Loucy (cell line): ENCODE measurements at regions not wholly inside any gene's neighbourhood (a gene's known extent, or its start where the extent isn't known, plus 50 kb on each side); places are given as distances from the start of the nearest gene placed in this dataset.

ENCODE experiments used
- H2AFZ ChIP-seq: fragments of 200-600 bp; sonication (generic); 2 replicates; pipeline ENCODE4 v1.6.0; 2016; ENCODE audit warnings: antibody characterized with exemption, mild to moderate bottlenecking, low read length, moderate library complexity
- H3F3A ChIP-seq: fragments of 200-600 bp; 2 replicates; pipeline ENCODE4 v1.6.0; 2016; ENCODE audit warnings: antibody characterized with exemption, low read depth, mild to moderate bottlenecking
- H3K27me3 ChIP-seq: fragments of 200-600 bp; sonication (generic); 2 replicates; pipeline ENCODE4 v1.6.1; 2014; ENCODE audit warnings: low read length, mild to moderate bottlenecking; ENCODE audit not compliant: insufficient read depth, poor library complexity, severe bottlenecking
- H3K36me3 ChIP-seq: fragments of 200-600 bp; sonication (generic); 2 replicates; pipeline ENCODE4 v1.6.1; 2016; ENCODE audit warnings: low read length; ENCODE audit not compliant: insufficient read depth
- H3K4me1 ChIP-seq: fragments of 200-600 bp; sonication (generic); 2 replicates; pipeline ENCODE4 v1.5.1; 2014; ENCODE audit warnings: low read length, mild to moderate bottlenecking; ENCODE audit not compliant: insufficient read depth, poor library complexity, severe bottlenecking
- H3K4me2 ChIP-seq: fragments of 200-600 bp; sonication (generic); 2 replicates; pipeline ENCODE4 v1.6.0; 2014; ENCODE audit warnings: antibody characterized with exemption, low read length, low read depth, mild to moderate bottlenecking; ENCODE audit not compliant: poor library complexity, severe bottlenecking
- H3K4me3 ChIP-seq: fragments of 200-600 bp; sonication (generic); 2 replicates; pipeline ENCODE4 v1.5.1; 2014; ENCODE audit warnings: low read length, mild to moderate bottlenecking, mixed read lengths; ENCODE audit not compliant: poor library complexity, severe bottlenecking
- H3K79me2 ChIP-seq: fragments of 200-600 bp; sonication (generic); 2 replicates; pipeline ENCODE4 v1.6.1; 2014; ENCODE audit warnings: low read length; ENCODE audit not compliant: insufficient read depth
- H3K9ac ChIP-seq: fragments of 200-600 bp; sonication (generic); 2 replicates; pipeline ENCODE4 v1.6.0; 2014; ENCODE audit warnings: mild to moderate bottlenecking, low read depth, low read length, moderate library complexity; ENCODE audit not compliant: poor library complexity, severe bottlenecking
- H3K9me2 ChIP-seq: fragments of 200-600 bp; sonication (generic); replicated peaks from 2 replicates; pipeline ENCODE4 v1.6.1; 2016; ENCODE audit warnings: low read depth, low read length, mixed read lengths
- H3K9me3 ChIP-seq: fragments of 200-600 bp; sonication (generic); 2 replicates; pipeline ENCODE4 v1.6.1; 2014; ENCODE audit warnings: mild to moderate bottlenecking, antibody characterized with exemption, low read length, low read depth; ENCODE audit not compliant: insufficient read depth
- H4K20me1 ChIP-seq: fragments of 200-600 bp; sonication (generic); 2 replicates; pipeline ENCODE4 v1.6.0; 2014; ENCODE audit warnings: antibody characterized with exemption, low read length, mild to moderate bottlenecking; ENCODE audit not compliant: insufficient read depth, poor library complexity, severe bottlenecking
- EZH2phosphoT487 ChIP-seq: fragments of 200-600 bp; IDR thresholded peaks from 2 replicates; pipeline ENCODE4 v1.6.1; 2018; ENCODE audit warnings: antibody characterized with exemption, mild to moderate bottlenecking, moderate library complexity, borderline replicate concordance
- TF ChIP-seq, protein P1 (sequence below): fragments of 200-600 bp; sonication (generic); conservative IDR thresholded peaks from 2 replicates; pipeline ENCODE4 v1.5.1; 2014; ENCODE audit warnings: mild to moderate bottlenecking, antibody characterized with exemption, low read length

DNA sequence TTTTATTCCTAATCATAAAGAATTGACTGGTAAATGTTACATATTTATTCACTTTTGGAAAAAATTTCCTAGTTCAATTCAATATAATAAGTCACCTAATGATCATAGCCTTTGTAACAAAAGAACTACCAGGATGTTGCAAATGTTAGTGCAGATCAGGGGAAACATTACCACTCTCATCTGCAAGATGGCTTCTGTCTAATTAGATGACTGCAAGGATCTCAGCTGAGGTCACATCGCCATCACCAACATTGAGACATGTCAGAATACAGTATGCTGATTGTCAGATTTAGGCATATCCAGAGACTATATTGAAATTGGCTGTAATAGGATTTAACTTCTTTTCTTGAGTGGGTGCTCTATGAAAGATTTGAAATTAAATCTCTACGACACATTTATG lies 431.4 kb upstream of the AGTR1 start:
- Histone ChIP-seq H3K9ac (no peak overlapping the region), H3K79me2 (no peaks in the 10 kb centered on the region), H3K4me3 (no peak overlapping the region), H4K20me1 (no peaks in the 10 kb centered on the region), H3K9me2 (no peaks in the 10 kb centered on the region), H3K9me3 (no peaks in the 10 kb centered on the region), H2AFZ (no peak overlapping the region), H3K4me2 (no peak overlapping the region), H3K27me3 (no peaks in the 10 kb centered on the region), H3K36me3 (no peaks in the 10 kb centered on the region), H3F3A (no peaks in the 10 kb centered on the region), H3K4me1 (no peaks in the 10 kb centered on the region)
- TF ChIP-seq, protein P1, sequence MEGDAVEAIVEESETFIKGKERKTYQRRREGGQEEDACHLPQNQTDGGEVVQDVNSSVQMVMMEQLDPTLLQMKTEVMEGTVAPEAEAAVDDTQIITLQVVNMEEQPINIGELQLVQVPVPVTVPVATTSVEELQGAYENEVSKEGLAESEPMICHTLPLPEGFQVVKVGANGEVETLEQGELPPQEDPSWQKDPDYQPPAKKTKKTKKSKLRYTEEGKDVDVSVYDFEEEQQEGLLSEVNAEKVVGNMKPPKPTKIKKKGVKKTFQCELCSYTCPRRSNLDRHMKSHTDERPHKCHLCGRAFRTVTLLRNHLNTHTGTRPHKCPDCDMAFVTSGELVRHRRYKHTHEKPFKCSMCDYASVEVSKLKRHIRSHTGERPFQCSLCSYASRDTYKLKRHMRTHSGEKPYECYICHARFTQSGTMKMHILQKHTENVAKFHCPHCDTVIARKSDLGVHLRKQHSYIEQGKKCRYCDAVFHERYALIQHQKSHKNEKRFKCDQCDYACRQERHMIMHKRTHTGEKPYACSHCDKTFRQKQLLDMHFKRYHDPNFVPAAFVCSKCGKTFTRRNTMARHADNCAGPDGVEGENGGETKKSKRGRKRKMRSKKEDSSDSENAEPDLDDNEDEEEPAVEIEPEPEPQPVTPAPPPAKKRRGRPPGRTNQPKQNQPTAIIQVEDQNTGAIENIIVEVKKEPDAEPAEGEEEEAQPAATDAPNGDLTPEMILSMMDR, result no peak
- no peak for TF ChIP-seq EZH2phosphoT487

DNA sequence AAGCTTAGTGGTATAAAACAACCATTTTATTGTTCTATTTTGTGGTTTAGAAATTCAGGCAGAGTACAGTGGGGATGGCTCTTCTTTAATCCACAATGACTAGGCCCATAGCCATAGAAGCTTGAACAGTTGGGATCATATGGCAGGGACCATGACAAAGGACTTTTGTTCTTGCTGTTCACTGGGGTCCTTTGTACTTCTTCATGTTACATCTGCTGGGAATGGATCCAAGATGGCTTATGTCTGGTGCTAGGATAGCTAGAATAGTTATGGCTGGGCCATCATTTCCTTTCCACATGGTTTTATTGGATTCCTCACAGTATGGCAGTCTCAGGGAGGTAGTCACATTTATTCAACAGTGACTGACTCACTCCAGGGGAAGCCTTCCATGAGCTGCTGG lies 427.9 kb upstream of the AGTR1 start:
- Histone ChIP-seq H4K20me1 (no peaks in the 10 kb centered on the region), H3K79me2 (no peaks in the 10 kb centered on the region), H3F3A (no peaks in the 10 kb centered on the region), H3K4me3 (no peak overlapping the region), H2AFZ (no peak overlapping the region), H3K9ac (no peak overlapping the region), H3K4me1 (no peaks in the 10 kb centered on the region), H3K9me2 (no peaks in the 10 kb centered on the region), H3K4me2 (no peak overlapping the region), H3K9me3 (no peaks in the 10 kb centered on the region), H3K27me3 (no peaks in the 10 kb centered on the region), H3K36me3 (no peaks in the 10 kb centered on the region)
- TF ChIP-seq EZH2phosphoT487, result no peak
- TF ChIP-seq, protein P1, result no peak

DNA sequence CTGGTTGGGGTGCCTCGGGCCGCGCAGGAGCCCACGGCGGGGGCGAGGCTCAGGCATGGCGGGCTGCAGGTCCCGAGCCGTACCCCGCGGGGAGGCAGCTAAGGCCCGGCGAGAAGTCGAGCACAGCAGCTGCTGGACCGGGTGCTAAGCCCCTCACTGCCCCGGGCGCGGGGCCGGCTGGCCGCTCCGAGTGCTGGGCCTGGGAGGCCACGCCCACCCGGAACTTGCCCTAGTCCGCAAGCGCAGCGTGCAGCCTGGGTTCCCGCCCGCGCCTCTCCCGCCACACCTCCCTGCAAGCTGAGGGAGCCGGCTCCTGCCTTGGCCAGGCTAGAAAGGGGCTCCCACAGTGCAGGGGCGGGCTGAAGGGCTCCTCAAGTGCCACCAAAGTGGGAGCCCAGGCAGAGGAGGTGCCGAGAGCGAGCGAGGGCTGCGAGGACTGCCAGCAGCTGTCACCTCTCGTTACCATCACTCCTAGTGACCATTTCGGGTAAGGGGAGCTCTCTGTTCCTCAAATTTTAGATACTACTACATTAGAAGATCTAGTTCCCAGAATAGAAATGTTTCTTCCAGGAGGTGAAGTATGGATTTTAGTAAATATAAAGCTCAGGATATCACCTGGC lies 417.0 kb upstream of the AGTR1 start:
- H3K27me3 ChIP-seq, result no peaks in the 10 kb centered on the region
- no peaks in the 10 kb centered on the region for H3K9me2 ChIP-seq
- no peak overlapping the region for H3K9ac ChIP-seq
- H3K4me2 ChIP-seq, result no peak overlapping the region
- no peaks in the 10 kb centered on the region for H3F3A ChIP-seq
- no peaks in the 10 kb centered on the region for H3K9me3 ChIP-seq
- H3K4me1 ChIP-seq, result no peaks in the 10 kb centered on the region
- no peaks in the 10 kb centered on the region for H3K79me2 ChIP-seq
- no peak overlapping the region for H3K4me3 ChIP-seq
- no peaks in the 10 kb centered on the region for H4K20me1 ChIP-seq
- H3K36me3 ChIP-seq, result no peaks in the 10 kb centered on the region
- H2AFZ ChIP-seq, result no peak overlapping the region
- TF ChIP-seq EZH2phosphoT487, result no peak
- TF ChIP-seq, protein P1, result no peak
